Prostate gland (tissue), 2 donors: ENCODE measurements at regions not wholly inside any gene's neighbourhood (a gene's known extent, or its start where the extent isn't known, plus 50 kb on each side); places are given as distances from the start of the nearest gene placed in this dataset.

ENCODE experiments used
- CTCF ChIP-seq, 4 experiments: fragments of 200-600 bp in 2 of 4; fragments of 450-650 bp in 2 of 4; sonication (generic) in 2 of 4; IDR thresholded peaks; 1 replicate in 3 of 4; 2 replicates in 1 of 4; pipeline ENCODE4 v1.5.1; 2016 to 2019; ENCODE audit warnings: antibody characterized with exemption in 4 of 4, mild to moderate bottlenecking in 2 of 4, moderate library complexity in 2 of 4
- POLR2A ChIP-seq: fragments of 450-650 bp; IDR thresholded peaks from one replicate; pipeline ENCODE4 v1.6.1; 2016; ENCODE audit warnings: antibody characterized with exemption, mild to moderate bottlenecking
- POLR2AphosphoS5 ChIP-seq: sonication (generic); formaldehyde crosslinking; IDR thresholded peaks from one replicate; pipeline ENCODE4 v1.6.1; 2017; ENCODE audit warnings: antibody characterized with exemption

- TF ChIP-seq POLR2AphosphoS5 (no peak), POLR2A (no peak), CTCF (IDR thresholded peaks at IDR 0.05) (no peak)
Measured at GRCh38 chr22:49649166-49650068, 178.3 kb downstream of the BRD1 start.
